ENCODE measurements at regions not wholly inside any gene's neighbourhood (a gene's known extent, or its start where the extent isn't known, plus 50 kb on each side); places are given as distances from the start of the nearest gene placed in this dataset.

DNA sequence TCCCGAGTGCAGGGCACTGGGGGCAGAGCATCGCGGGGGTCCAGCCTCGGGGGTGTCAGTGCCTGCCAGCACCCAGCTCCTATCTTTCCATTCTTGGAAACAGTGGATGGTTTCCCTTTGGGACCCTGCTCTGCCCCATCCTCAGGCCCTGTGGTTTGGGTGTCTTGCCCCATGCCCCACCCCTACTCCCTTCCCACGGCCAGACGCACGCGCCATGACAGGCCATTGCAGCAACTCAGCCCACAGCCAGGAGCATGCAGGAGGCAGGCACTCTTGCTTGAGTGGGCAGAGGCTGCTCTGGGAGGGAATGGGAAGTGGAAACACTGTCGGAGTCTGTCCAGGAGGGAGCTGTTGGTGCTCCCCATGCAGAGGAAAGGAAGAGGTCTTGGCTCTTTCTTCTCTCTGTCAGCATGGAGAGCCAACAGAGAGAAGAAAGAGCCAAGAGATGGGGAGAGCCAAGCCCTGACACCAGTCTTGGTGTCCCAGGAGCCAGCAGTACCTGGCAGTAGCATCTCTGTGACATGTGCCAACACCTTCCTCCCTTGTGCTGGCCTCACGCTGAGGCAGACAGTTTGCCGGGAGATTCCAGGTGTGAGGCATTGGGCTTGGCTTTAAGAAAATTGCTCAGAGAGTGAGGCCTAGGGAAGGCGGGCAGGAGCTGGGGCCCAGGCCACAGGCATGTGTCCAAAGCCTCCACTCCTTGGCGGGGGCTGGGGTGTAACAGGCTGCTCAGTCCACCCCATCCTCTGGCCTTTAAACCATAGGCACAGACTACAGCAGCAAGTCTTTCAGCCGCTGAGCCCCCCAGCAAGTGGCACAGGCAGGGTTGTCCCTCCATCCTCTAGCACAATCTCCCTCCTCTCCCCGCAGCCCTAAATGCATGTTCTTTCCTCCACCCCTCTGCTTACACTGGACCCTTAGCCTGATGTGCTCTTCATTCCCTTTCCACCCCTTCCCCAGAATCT lies 86.7 kb upstream of the UQCRFS1 start:
- CTCF ChIA-PET, result no interaction called here
- H3K27me3 Mint-ChIP-seq, result peaks cover 7% of the 10 kb centered on the region
- H3K27ac Mint-ChIP-seq, result no peak overlapping the region
- no peak overlapping the region for H3K4me3 Mint-ChIP-seq
- no peaks in the 10 kb centered on the region for H3K36me3 Mint-ChIP-seq
- H3K4me1 Mint-ChIP-seq, result no peaks in the 10 kb centered on the region
- no peak for DNase-seq
- H3K9me3 Mint-ChIP-seq, result no peaks in the 10 kb centered on the region

DNA sequence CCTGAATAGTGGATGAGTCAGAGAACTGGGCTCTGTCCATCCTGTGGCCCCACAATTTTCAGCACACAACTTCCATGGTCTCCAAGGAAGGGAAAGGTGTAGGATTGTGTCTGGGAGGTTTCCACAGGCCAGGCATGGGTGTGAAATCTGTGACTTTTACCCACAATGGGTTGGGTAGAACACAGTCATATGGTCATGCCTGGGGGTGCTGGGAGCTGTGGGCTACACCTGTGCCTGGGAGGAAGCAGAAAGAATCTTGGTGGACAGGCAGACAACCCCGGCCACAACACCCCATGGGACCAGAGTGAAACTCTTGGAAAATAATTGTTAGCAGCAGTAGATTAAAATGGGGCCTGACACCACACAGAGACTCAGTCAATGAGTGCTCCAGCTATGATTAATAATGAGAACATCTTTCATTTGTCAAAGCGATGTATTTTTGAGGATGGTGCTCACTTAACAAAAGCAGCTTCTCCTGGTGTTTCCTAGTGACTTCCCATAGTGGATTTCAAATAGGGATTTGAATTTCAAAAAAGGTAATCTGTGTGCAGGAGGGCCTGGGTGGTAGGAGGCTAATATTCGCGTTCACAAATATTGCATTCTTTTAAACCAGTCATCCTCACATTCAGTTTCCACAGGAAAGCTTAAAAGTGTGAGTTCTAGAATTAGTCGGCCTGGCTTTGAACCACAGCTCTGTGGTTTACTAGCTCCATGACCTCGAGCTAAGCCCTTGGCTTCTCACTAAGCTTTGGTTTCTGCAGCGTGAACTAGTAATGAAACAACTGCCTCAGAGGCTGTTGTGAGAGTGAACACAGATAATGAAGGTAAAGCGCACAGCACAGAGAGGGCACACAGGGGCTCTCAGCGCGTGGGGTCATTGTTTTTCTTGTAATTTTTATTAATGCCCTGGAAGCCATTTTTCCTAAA lies 89.3 kb upstream of the UQCRFS1 start:
- H3K36me3 Mint-ChIP-seq, result no peaks in the 10 kb centered on the region
- no peaks in the 10 kb centered on the region for H3K9me3 Mint-ChIP-seq
- no peak for DNase-seq
- H3K27me3 Mint-ChIP-seq, result peaks cover 7% of the 10 kb centered on the region
- CTCF ChIA-PET, result no interaction called here
- H3K4me1 Mint-ChIP-seq, result no peaks in the 10 kb centered on the region
- H3K27ac Mint-ChIP-seq, result no peak overlapping the region
- H3K4me3 Mint-ChIP-seq, result no peak overlapping the region

DNA sequence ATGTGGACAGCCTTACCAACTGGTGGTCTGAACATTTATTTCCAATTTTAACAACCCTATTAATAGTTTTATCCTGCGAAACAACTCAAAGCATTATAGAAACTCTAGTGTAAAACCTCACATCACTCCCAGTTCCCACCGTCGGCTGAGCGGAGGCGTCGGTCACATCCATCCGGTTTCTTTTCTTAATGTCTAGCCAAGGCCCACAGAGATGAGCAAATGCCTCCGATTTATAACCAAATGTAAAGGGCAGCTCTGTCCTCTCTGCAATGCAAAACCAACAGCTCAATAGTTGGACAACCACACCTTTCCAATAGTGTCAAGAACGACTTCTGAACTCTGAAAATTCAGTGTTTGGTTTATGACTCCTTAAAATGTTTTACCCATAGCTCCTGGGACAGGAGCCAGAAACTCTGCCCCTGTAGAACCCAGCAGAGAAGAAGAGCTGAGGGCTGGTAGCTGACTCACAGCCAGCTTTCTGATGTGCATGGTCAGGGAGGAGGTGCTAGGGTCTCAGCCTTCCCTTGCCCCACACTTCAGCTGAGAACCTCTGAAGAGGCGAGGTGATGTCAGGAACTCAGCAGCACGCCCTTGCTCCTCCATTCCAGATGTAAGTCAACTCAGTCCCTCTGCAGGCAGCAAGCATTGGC lies 90.2 kb upstream of the UQCRFS1 start:
- no peaks in the 10 kb centered on the region for H3K9me3 Mint-ChIP-seq
- H3K4me3 Mint-ChIP-seq, result no peak overlapping the region
- no peak for DNase-seq
- no peaks in the 10 kb centered on the region for H3K4me1 Mint-ChIP-seq
- peaks cover 13% of the 10 kb centered on the region for H3K27me3 Mint-ChIP-seq
- H3K36me3 Mint-ChIP-seq, result no peaks in the 10 kb centered on the region
- H3K27ac Mint-ChIP-seq, result no peak overlapping the region
- CTCF ChIA-PET, result no interaction called here

DNA sequence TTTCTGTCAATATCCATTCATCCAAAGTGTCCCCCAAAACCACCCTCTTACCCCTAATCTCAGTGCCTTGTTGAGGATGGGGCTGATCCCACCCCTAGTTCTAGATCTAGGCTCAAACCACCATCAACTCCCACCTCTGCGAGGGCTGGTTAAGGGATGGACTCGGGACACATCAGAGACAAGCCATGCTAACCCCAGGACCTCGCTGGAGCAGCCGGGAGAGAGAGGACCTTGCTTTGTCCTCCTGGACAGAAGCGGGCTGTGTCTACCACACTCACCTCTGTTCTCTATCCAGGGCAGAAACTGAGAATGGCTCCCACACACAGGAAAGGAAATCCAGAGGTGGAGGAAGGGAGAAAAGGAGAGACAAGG lies 90.8 kb upstream of the UQCRFS1 start:
- no peak overlapping the region for H3K27ac Mint-ChIP-seq
- no peak for DNase-seq
- H3K4me1 Mint-ChIP-seq, result no peaks in the 10 kb centered on the region
- no peaks in the 10 kb centered on the region for H3K36me3 Mint-ChIP-seq
- no peaks in the 10 kb centered on the region for H3K9me3 Mint-ChIP-seq
- CTCF ChIA-PET, result no interaction called here
- H3K4me3 Mint-ChIP-seq, result no peak overlapping the region
- peaks cover 18% of the 10 kb centered on the region for H3K27me3 Mint-ChIP-seq

DNA sequence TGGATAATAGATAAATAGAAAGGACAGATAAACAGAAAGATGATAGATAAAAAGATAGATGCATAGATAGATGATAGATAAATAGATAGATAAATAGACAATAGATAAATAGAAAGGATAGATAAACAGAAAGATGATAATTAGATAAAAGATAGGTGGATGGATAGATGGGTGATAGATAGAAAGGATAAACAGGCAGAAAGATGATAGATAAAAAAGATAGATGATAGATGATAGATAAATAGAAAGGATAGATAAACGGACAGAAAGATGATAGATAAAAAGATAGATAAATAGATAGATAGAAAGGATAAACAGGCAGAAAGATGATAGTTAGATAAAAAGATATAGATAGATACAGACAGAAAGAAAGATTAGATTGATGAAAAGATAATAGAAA lies 92.3 kb upstream of the UQCRFS1 start:
- peaks cover 25% of the 10 kb centered on the region for H3K27me3 Mint-ChIP-seq
- H3K4me3 Mint-ChIP-seq, result no peak overlapping the region
- CTCF ChIA-PET, result no interaction called here
- no peaks in the 10 kb centered on the region for H3K9me3 Mint-ChIP-seq
- H3K4me1 Mint-ChIP-seq, result no peaks in the 10 kb centered on the region
- no peak for DNase-seq
- no peaks in the 10 kb centered on the region for H3K36me3 Mint-ChIP-seq
- H3K27ac Mint-ChIP-seq, result no peak overlapping the region

DNA sequence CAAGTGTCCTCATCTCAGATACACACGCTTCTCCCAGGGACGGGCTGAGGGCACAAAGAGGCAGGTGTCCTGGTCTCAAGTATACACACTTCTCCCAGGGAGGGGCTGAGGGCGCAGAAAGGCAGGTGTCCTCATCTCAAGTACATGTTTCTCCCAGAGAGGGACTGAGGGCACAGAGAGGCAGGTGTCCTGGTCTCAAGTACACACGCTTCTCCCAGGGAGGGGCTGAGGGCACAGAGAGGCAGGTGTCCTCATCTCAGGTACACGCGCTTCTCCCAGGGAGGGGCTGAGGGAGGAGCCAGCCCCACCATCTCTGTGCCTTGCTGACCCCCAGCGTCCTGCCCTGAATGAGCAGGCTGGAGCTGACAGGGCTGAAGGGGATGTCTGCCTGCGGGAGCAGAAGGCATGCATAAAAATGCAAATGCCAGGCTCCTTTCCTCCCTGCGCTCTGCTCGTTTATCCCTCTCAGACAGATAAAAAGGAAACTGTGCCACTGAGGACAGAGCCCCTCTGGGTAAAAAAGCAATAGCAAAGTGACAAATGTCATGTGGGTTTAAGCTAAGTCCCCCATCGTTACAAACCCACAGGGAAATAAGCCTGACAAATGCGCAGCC lies 96.1 kb upstream of the UQCRFS1 start:
- no peaks in the 10 kb centered on the region for H3K36me3 Mint-ChIP-seq
- no peak overlapping the region for H3K4me3 Mint-ChIP-seq
- H3K4me1 Mint-ChIP-seq, result no peaks in the 10 kb centered on the region
- no peaks in the 10 kb centered on the region for H3K9me3 Mint-ChIP-seq
- CTCF ChIA-PET, result no interaction called here
- H3K27me3 Mint-ChIP-seq, result peaks cover 36% of the 10 kb centered on the region
- H3K27ac Mint-ChIP-seq, result no peak overlapping the region
- no peak for DNase-seq

DNA sequence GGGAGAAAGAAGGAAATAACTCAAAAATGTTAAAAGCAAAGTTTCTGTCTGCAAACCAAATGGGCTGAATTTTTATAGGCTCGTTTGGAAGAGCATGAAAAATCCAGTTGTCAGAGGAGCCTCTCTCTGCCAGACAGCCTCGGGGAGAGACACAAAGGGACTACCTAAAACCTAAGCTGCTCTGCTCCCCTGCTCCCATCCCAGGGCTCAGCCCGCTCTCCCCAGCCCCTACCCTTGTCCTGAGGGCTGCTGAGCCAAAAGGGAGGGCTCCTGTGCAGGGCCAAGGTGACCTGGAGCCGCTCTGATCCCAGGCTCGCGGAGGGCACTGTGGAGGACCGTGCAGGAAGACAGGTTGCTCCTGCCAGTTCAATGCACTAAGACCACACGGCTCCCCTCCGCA lies 96.7 kb upstream of the UQCRFS1 start:
- no peak overlapping the region for H3K27ac Mint-ChIP-seq
- CTCF ChIA-PET, result no interaction called here
- H3K9me3 Mint-ChIP-seq, result no peaks in the 10 kb centered on the region
- no peak overlapping the region for H3K4me3 Mint-ChIP-seq
- peaks cover 39% of the 10 kb centered on the region for H3K27me3 Mint-ChIP-seq
- H3K4me1 Mint-ChIP-seq, result no peaks in the 10 kb centered on the region
- no peaks in the 10 kb centered on the region for H3K36me3 Mint-ChIP-seq
- DNase-seq, result no peak

DNA sequence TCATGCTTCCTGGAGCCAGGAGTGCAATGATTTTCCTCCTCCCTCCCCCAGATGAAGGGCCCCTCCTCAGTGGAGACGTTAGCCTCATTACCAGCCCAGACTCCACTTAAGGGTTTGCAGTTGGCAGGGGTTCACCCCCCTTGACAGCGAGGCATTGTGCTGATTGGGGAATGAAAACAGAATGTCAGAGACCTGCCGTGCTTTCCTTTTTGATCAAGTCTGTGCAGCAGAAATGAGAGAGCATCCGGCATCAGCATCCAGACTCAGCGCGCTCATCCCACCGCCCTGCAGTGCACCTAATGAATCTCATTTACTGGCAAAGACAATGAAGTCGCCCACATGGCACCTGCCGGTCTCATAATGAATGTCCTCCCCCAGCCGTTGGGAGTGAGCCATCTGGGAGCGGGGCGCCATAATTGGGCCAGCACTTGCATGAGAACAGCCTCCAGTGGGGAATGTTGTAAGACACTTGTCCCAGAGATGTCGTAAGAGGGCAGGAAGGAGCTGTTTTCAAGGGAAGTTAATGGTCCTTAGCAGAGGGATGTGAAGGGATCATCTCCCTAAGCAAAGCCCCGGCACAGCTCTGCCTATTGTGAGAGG lies 98.3 kb upstream of the UQCRFS1 start:
- H3K27ac Mint-ChIP-seq, result no peak overlapping the region
- CTCF ChIA-PET, result no interaction called here
- H3K27me3 Mint-ChIP-seq, result peaks cover 41% of the 10 kb centered on the region
- H3K4me3 Mint-ChIP-seq, result no peak overlapping the region
- no peaks in the 10 kb centered on the region for H3K4me1 Mint-ChIP-seq
- no peak for DNase-seq
- no peaks in the 10 kb centered on the region for H3K36me3 Mint-ChIP-seq
- no peaks in the 10 kb centered on the region for H3K9me3 Mint-ChIP-seq

DNA sequence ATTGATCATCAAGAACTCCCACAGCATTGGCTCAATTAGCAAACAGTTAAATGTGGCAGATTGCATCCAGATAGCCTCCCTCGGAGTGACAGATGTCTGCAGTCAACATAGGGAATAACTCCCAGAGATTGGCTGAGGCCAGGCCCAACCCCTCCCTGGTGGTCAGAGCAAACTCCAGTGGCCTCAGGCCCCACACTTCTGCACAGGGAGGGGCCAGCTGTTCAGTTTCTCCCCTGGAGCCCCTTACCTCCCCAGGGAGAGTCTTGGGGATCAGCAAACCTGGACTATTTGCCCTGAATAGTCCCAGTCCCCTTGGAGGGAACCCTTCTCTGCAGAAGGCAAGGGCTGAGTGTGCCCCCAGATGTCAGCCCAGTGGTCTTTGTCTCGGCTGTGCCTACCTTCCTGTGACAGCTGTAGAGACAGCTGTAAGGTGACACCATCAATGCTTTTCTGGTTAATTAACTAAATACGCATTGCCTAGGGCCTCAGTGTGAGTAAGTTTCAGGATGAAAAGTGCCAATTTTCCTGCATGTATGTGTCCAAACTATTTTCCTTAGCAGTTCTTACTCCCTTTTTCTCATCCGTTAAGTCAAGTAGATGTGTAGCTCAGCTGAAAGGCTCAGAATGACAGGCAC lies 102.7 kb upstream of the UQCRFS1 start:
- no peaks in the 10 kb centered on the region for H3K9me3 Mint-ChIP-seq
- no peak overlapping the region for H3K4me3 Mint-ChIP-seq
- no peaks in the 10 kb centered on the region for H3K4me1 Mint-ChIP-seq
- CTCF ChIA-PET, result no interaction called here
- H3K36me3 Mint-ChIP-seq, result no peaks in the 10 kb centered on the region
- DNase-seq, result no peak
- peaks cover 29% of the 10 kb centered on the region for H3K27me3 Mint-ChIP-seq
- H3K27ac Mint-ChIP-seq, result no peak overlapping the region

DNA sequence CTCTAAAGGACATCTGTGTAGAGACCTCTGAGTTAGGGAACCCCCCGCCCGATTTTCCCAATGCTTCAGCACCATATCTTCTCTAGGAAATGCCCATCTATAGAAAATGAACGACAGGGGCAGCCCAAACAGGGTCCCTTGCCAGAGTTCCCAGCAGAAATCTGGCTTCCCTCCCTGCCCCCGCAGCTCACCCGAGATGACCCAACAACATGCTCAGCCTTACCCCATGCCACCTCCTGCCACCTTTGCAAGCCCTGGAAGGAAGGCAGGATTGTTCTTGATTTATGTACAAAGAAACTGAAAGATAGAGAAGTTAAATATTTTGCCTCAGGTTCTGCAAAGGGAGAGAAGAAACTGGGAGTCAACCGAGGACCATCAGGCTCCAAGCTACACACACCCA lies 105.6 kb upstream of the UQCRFS1 start:
- CTCF ChIA-PET, result no interaction called here
- Mint-ChIP-seq H3K4me1 (no peaks in the 10 kb centered on the region), H3K27me3 (peaks cover 14% of the 10 kb centered on the region), H3K36me3 (no peaks in the 10 kb centered on the region), H3K4me3 (no peak overlapping the region), H3K27ac (no peak overlapping the region), H3K9me3 (no peaks in the 10 kb centered on the region)
- DNase-seq, result no peak

DNA sequence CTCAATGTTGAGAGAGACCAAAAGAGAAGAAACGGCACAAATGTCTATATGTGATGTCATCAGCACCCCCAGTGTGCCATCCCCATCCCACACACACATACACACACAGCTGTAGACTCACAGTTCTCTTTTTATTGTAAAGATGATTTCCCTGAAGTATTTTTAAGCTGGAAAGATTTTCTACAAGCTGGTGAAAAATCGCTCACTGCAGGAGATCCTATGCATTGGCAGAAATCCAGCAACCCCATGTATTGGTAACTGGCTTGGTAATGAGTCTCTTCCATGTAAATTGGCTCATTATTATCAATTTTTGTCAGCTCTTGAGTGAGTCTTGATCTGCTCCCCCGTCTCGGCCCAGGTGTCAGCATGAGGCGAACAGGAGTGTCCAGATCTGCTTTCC lies 107.1 kb upstream of the UQCRFS1 start:
- CTCF ChIA-PET, result no interaction called here
- no peak for DNase-seq
- H3K27ac Mint-ChIP-seq, result no peak overlapping the region
- no peaks in the 10 kb centered on the region for H3K36me3 Mint-ChIP-seq
- no peaks in the 10 kb centered on the region for H3K9me3 Mint-ChIP-seq
- H3K27me3 Mint-ChIP-seq, result peaks cover 10% of the 10 kb centered on the region
- H3K4me1 Mint-ChIP-seq, result no peaks in the 10 kb centered on the region
- H3K4me3 Mint-ChIP-seq, result no peak overlapping the region

DNA sequence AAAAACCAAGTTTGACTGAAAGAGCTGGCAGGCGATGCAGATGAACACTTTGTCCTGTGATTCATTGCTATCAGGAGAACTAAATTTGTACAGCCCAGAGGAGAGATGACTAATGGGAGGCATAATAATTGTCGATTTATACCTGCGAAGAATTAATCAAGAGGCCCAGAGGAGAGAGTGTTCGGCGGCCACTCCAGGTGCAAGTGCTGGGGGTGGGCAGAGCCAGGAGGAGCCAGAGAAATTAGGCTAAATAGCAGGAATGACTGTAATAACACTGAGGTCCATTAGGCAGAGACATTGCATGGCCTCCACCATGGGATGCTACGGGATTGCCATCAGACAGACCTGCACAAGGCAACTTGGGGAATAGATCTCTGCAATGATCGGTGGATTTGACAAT lies 107.7 kb upstream of the UQCRFS1 start:
- H3K27ac Mint-ChIP-seq, result no peak overlapping the region
- no peaks in the 10 kb centered on the region for H3K9me3 Mint-ChIP-seq
- no peak for DNase-seq
- H3K4me1 Mint-ChIP-seq, result no peaks in the 10 kb centered on the region
- CTCF ChIA-PET, result no interaction called here
- no peaks in the 10 kb centered on the region for H3K36me3 Mint-ChIP-seq
- peaks cover 10% of the 10 kb centered on the region for H3K27me3 Mint-ChIP-seq
- no peak overlapping the region for H3K4me3 Mint-ChIP-seq

DNA sequence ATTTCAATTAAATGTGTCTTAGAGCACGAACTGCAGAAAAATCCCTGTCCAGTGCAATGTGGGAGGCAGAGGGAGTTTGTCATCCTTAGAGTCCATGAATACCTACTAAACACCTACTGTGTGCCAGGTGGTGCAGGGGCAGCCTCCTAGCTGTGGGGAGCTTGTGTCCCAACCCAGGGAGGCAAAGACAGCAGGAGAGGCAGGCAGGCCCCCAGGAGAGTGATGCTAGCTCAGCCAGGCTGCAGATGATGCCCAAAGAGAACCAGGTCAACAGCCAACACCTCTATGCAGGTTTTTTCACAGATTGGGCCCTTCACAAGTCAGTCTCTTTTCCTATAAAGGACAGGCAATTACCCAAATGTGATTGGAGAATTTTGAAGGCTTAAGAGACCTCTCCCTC lies 108.2 kb upstream of the UQCRFS1 start:
- no peak for DNase-seq
- Mint-ChIP-seq H3K27ac (no peak overlapping the region), H3K4me3 (no peak overlapping the region), H3K9me3 (no peaks in the 10 kb centered on the region), H3K4me1 (no peaks in the 10 kb centered on the region), H3K36me3 (no peaks in the 10 kb centered on the region), H3K27me3 (peaks cover 10% of the 10 kb centered on the region)
- CTCF ChIA-PET, result no interaction called here
